Neural crest cell (in vitro differentiated cells): ENCODE measurements at regions not wholly inside any gene's neighbourhood (a gene's known extent, or its start where the extent isn't known, plus 50 kb on each side); places are given as distances from the start of the nearest gene placed in this dataset.

Source experiments
- DNase-seq: peaks from one replicate; pipeline ENCODE4 v3.0.0; 2021; ENCODE audit warnings: low read depth, mixed read lengths, low spot score
- H3K27ac Mint-ChIP-seq: one replicate; pipeline ENCODE4 v1.8.0; 2021; ENCODE audit warnings: mild to moderate bottlenecking, mixed read lengths; ENCODE audit not compliant: unreplicated experiment
- H3K27me3 Mint-ChIP-seq: 2 replicates; pipeline ENCODE4 v1.8.0; 2021; ENCODE audit warnings: low read depth, mild to moderate bottlenecking, mixed read lengths
- H3K36me3 Mint-ChIP-seq: 2 replicates; pipeline ENCODE4 v1.8.0; 2021; ENCODE audit warnings: low read depth, mild to moderate bottlenecking, mixed read lengths
- H3K4me1 Mint-ChIP-seq: 2 replicates; pipeline ENCODE4 v1.8.0; 2021; ENCODE audit warnings: mixed read lengths
- H3K4me3 Mint-ChIP-seq: one replicate; pipeline ENCODE4 v1.8.0; 2021; ENCODE audit warnings: mild to moderate bottlenecking, mixed read lengths
- H3K9me3 Mint-ChIP-seq: 2 replicates; pipeline ENCODE4 v1.8.0; 2021; ENCODE audit warnings: mixed read lengths
- CTCF ChIP-seq: fragments of 200-600 bp; sonication (generic); conservative IDR thresholded peaks from 2 replicates; pipeline ENCODE4 v1.5.0; 2021; ENCODE audit warnings: antibody characterized with exemption, mild to moderate bottlenecking

DNA sequence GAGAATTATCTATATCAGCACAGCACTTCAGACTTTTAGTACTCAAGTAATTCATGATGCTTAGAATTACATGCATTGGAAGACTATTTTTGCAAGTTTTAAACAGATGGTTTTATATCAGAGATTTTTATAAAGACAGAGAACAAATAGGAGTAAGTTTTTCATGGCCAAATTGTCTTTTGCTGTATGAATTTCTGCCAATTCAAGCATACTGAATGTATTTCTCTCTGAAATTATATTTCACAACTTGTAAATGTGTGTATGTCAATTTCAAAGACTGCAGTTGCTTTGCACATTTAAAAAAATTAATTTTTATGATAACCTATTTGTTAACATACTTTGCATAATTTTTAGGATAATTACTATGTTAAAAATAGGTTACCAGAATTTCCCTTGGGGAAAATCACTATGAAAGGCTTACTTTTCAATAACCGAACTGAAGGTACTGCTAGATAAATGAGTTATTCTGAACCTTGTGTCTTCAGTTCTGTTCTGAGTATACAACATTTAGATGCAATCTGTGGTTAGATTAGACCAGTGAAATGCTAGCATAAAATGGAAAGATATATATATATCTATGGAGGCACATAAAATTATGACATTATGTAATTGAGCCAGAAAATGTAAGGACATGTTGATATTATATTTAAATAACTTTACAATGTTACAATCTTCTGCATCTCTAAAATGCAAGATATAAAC is 1344.2 kb upstream of the PABPC4L start:
- TF ChIP-seq CTCF, result no peak
- Mint-ChIP-seq H3K27me3 (no peaks in the 10 kb centered on the region), H3K9me3 (no peaks in the 10 kb centered on the region), H3K4me1 (no peaks in the 10 kb centered on the region), H3K27ac (no peak overlapping the region), H3K36me3 (no peaks in the 10 kb centered on the region), H3K4me3 (no peak overlapping the region)
- DNase-seq, result no peak

DNA sequence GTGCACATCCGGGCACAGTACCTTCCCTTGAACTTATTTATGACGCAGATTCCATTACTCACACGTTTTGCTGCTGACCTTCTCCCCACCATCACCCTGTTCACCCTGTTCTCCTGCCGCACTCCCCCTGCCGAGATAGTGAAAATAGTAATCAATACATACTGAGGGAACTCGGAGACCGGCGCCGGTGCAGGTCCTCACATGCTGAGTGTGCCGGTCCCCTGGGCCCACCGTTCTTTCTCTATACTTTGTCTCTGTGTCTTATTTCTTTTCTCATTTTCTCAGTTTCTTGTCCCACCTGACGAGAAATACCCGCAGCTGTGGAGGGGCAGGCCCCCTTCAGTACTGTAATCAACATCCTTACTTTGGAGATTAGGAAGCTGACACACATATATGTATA is 1337.1 kb upstream of the PABPC4L start:
- H3K4me1 Mint-ChIP-seq, result no peaks in the 10 kb centered on the region
- no peak for DNase-seq
- H3K27me3 Mint-ChIP-seq, result no peaks in the 10 kb centered on the region
- H3K36me3 Mint-ChIP-seq, result no peaks in the 10 kb centered on the region
- H3K9me3 Mint-ChIP-seq, result no peaks in the 10 kb centered on the region
- TF ChIP-seq CTCF, result no peak
- H3K27ac Mint-ChIP-seq, result no peak overlapping the region
- H3K4me3 Mint-ChIP-seq, result no peak overlapping the region

- no peaks in the 10 kb centered on the region for H3K9me3 Mint-ChIP-seq
- H3K27ac Mint-ChIP-seq, result no peak overlapping the region
- no peak overlapping the region for H3K4me3 Mint-ChIP-seq
- no peaks in the 10 kb centered on the region for H3K36me3 Mint-ChIP-seq
- no peaks in the 10 kb centered on the region for H3K27me3 Mint-ChIP-seq
- no peak for TF ChIP-seq CTCF
- H3K4me1 Mint-ChIP-seq, result no peaks in the 10 kb centered on the region
- DNase-seq, result no peak
These were observed 1331.5 kb upstream of the PABPC4L start for GRCh38 chr4:135533053-135533452.

- Mint-ChIP-seq H3K27ac (no peak overlapping the region), H3K9me3 (no peaks in the 10 kb centered on the region), H3K27me3 (no peaks in the 10 kb centered on the region), H3K36me3 (no peaks in the 10 kb centered on the region), H3K4me3 (no peak overlapping the region), H3K4me1 (no peaks in the 10 kb centered on the region)
- TF ChIP-seq CTCF, result no peak
- no peak for DNase-seq
These were observed 1330.5 kb upstream of the PABPC4L start for GRCh38 chr4:135532132-135532531.

- Mint-ChIP-seq H3K27ac (peak overlapping the region; percentile 10), H3K4me3 (no peak overlapping the region), H3K36me3 (no peaks in the 10 kb centered on the region), H3K4me1 (no peaks in the 10 kb centered on the region), H3K9me3 (no peaks in the 10 kb centered on the region), H3K27me3 (no peaks in the 10 kb centered on the region)
- TF ChIP-seq CTCF, result no peak
- no peak for DNase-seq
These were observed 1313.7 kb upstream of the PABPC4L start for GRCh38 chr4:135515295-135515694.
